ENCODE measurements at regions not wholly inside any gene's neighbourhood (a gene's known extent, or its start where the extent isn't known, plus 50 kb on each side); places are given as distances from the start of the nearest gene placed in this dataset.

- TF ChIP-seq CTCF (IDR thresholded peaks at IDR 0.05) (no peak), POLR2A (IDR thresholded peaks at IDR 0.05) (no peak)
Observed at GRCh38 chr11:81286959-81287358, 1446.7 kb downstream of the FAM181B start.

All from heart left ventricle (tissue), 13 donors.